ENCODE measurements at regions not wholly inside any gene's neighbourhood (a gene's known extent, or its start where the extent isn't known, plus 50 kb on each side); places are given as distances from the start of the nearest gene placed in this dataset.

GRCh38 chr20:60281295-60281694 is 323.1 kb downstream of the CDH26 start:
- Histone ChIP-seq H3K36me3 (ENCODE audit: insufficient read depth, low read length) (no peaks in the 10 kb centered on the region), H3K4me1 (ENCODE audit: insufficient read depth, low read length, poor library complexity, severe bottlenecking) (no peaks in the 10 kb centered on the region), H3K9me2 (ENCODE audit: insufficient read depth, low read length) (no peaks in the 10 kb centered on the region), H3K79me2 (ENCODE audit: insufficient read depth, low read depth, low read length) (no peaks in the 10 kb centered on the region), H3K4me3 (ENCODE audit: low read depth, low read length, poor library complexity, severe bottlenecking) (no peak overlapping the region), H3K9me3 (ENCODE audit: low read length) (peaks cover 16% of the 10 kb centered on the region), H3K27ac (ENCODE audit: low read depth, low read length, poor library complexity, severe bottlenecking) (no peak overlapping the region), H3K4me2 (ENCODE audit: low read length) (no peak overlapping the region), H4K20me1 (ENCODE audit: insufficient read depth, low read length) (no peaks in the 10 kb centered on the region), H2AFZ (ENCODE audit: low read length) (no peak overlapping the region)
- no peak for TF ChIP-seq EZH2phosphoT487 (IDR thresholded peaks at IDR 0.05; ENCODE audit: borderline replicate concordance, low read depth, low read length)
- TF ChIP-seq, protein P1, sequence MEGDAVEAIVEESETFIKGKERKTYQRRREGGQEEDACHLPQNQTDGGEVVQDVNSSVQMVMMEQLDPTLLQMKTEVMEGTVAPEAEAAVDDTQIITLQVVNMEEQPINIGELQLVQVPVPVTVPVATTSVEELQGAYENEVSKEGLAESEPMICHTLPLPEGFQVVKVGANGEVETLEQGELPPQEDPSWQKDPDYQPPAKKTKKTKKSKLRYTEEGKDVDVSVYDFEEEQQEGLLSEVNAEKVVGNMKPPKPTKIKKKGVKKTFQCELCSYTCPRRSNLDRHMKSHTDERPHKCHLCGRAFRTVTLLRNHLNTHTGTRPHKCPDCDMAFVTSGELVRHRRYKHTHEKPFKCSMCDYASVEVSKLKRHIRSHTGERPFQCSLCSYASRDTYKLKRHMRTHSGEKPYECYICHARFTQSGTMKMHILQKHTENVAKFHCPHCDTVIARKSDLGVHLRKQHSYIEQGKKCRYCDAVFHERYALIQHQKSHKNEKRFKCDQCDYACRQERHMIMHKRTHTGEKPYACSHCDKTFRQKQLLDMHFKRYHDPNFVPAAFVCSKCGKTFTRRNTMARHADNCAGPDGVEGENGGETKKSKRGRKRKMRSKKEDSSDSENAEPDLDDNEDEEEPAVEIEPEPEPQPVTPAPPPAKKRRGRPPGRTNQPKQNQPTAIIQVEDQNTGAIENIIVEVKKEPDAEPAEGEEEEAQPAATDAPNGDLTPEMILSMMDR (conservative IDR thresholded peaks at IDR 0.05; ENCODE audit: low read length), result no peak
- ChIA-PET POLR2A (no interaction called here), CTCF (ENCODE audit: unreplicated experiment) (no interaction called here)
- BruUV-seq (replicated peaks), result no TSS peak
- intact Hi-C loops (cut with micrococcal nuclease; ENCODE audit: unreplicated experiment), result no loop called here
- no peak for DNase-seq (ENCODE audit: low spot score)

- intact Hi-C loops (cut with micrococcal nuclease; ENCODE audit: unreplicated experiment), result no loop called here
- TF ChIP-seq EZH2phosphoT487 (IDR thresholded peaks at IDR 0.05; ENCODE audit: borderline replicate concordance, low read depth, low read length), result no peak
- TF ChIP-seq, protein P1 (conservative IDR thresholded peaks at IDR 0.05; ENCODE audit: low read length), result no peak
- Histone ChIP-seq H3K9me2 (ENCODE audit: insufficient read depth, low read length) (no peaks in the 10 kb centered on the region), H2AFZ (ENCODE audit: low read length) (no peak overlapping the region), H3K27ac (ENCODE audit: low read depth, low read length, poor library complexity, severe bottlenecking) (no peak overlapping the region), H3K4me1 (ENCODE audit: insufficient read depth, low read length, poor library complexity, severe bottlenecking) (no peaks in the 10 kb centered on the region), H3K36me3 (ENCODE audit: insufficient read depth, low read length) (no peaks in the 10 kb centered on the region), H3K79me2 (ENCODE audit: insufficient read depth, low read depth, low read length) (no peaks in the 10 kb centered on the region), H4K20me1 (ENCODE audit: insufficient read depth, low read length) (no peaks in the 10 kb centered on the region), H3K9me3 (ENCODE audit: low read length) (peaks cover 16% of the 10 kb centered on the region), H3K4me3 (ENCODE audit: low read depth, low read length, poor library complexity, severe bottlenecking) (no peak overlapping the region), H3K4me2 (ENCODE audit: low read length) (no peak overlapping the region)
- POLR2A ChIA-PET, result no interaction called here
- CTCF ChIA-PET (ENCODE audit: unreplicated experiment), result no interaction called here
- peak; percentile 13 for DNase-seq (ENCODE audit: low spot score)
- no TSS peak for BruUV-seq (replicated peaks)
Observed at GRCh38 chr20:60283281-60283680, 325.1 kb downstream of the CDH26 start.

DNA sequence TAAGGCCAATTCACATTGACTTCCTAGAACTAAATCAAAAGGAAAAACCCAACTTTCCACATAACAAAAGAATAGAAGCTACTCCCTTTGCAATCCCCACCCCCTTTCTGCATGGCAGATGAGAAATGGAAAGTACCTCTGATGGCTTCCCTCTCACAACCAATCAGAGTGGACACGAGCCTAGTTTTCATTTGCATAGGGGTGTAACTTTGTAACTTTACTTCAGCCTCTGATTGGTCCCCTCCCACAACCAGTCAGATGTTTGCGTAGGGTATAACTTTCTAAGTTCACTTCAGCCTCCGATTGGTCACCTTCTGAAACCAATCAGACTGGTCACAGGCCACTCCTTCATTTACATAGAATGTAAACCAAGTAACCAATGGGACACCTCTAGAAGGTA is 328.5 kb downstream of the CDH26 start:
- BruUV-seq (replicated peaks), result no TSS peak
- TF ChIP-seq, protein P1 (conservative IDR thresholded peaks at IDR 0.05; ENCODE audit: low read length), result no peak
- no peak for TF ChIP-seq EZH2phosphoT487 (IDR thresholded peaks at IDR 0.05; ENCODE audit: borderline replicate concordance, low read depth, low read length)
- Histone ChIP-seq H3K4me3 (ENCODE audit: low read depth, low read length, poor library complexity, severe bottlenecking) (no peak overlapping the region), H3K79me2 (ENCODE audit: insufficient read depth, low read depth, low read length) (no peaks in the 10 kb centered on the region), H3K4me1 (ENCODE audit: insufficient read depth, low read length, poor library complexity, severe bottlenecking) (no peaks in the 10 kb centered on the region), H3K4me2 (ENCODE audit: low read length) (no peak overlapping the region), H4K20me1 (ENCODE audit: insufficient read depth, low read length) (no peaks in the 10 kb centered on the region), H3K9me3 (ENCODE audit: low read length) (peaks cover 29% of the 10 kb centered on the region), H3K27ac (ENCODE audit: low read depth, low read length, poor library complexity, severe bottlenecking) (no peak overlapping the region), H2AFZ (ENCODE audit: low read length) (no peak overlapping the region), H3K36me3 (ENCODE audit: insufficient read depth, low read length) (no peaks in the 10 kb centered on the region), H3K9me2 (ENCODE audit: insufficient read depth, low read length) (no peaks in the 10 kb centered on the region)
- DNase-seq (ENCODE audit: low spot score), result no peak
- CTCF ChIA-PET (ENCODE audit: unreplicated experiment), result no interaction called here
- POLR2A ChIA-PET, result no interaction called here
- intact Hi-C loops (cut with micrococcal nuclease; ENCODE audit: unreplicated experiment), result no loop called here

Measured in OCI-LY7 (cell line).